AG04450 (cell line): ENCODE measurements at regions not wholly inside any gene's neighbourhood (a gene's known extent, or its start where the extent isn't known, plus 50 kb on each side); places are given as distances from the start of the nearest gene placed in this dataset.

Experiments used
- CTCF ChIA-PET: fragments of 300-600, 350-600 bp; formaldehyde crosslinking; extraction: SDS; loops from one replicate; lab custom pipeline; 2022; ENCODE audit warnings: antibody characterized with exemption, inconsistent platforms; lab: Charles Lee
- POLR2A ChIA-PET: fragments of 350-600 bp; formaldehyde crosslinking; extraction: SDS; loops from one replicate; lab custom pipeline; 2021; ENCODE audit warnings: antibody characterized with exemption, inconsistent platforms; lab: Yijun Ruan, JAX
- DNase-seq: peaks from one replicate; pipeline ENCODE4 v3.0.0-alpha.2; 2011; ENCODE audit warnings: low read depth, low spot score
- H3K27ac ChIP-seq: one replicate; pipeline ENCODE4 v1.5.1; 2012; ENCODE audit warnings: low read depth, low read length, control low read depth
- H3K27me3 ChIP-seq: one replicate; pipeline ENCODE4 v1.6.0; 2012; ENCODE audit warnings: low read length; ENCODE audit not compliant: control insufficient read depth, insufficient read depth
- H3K4me3 ChIP-seq: 2 replicates; pipeline ENCODE4 v1.5.1; 2011; ENCODE audit warnings: mild to moderate bottlenecking, low read depth, low read length, control low read depth
- H3K9me3 ChIP-seq: 2 replicates; pipeline ENCODE4 v1.5.1; 2012; ENCODE audit warnings: low read length; ENCODE audit not compliant: control insufficient read depth, insufficient read depth
- CTCF ChIP-seq: IDR thresholded peaks from 2 replicates; pipeline ENCODE4 v1.5.1; 2011; ENCODE audit warnings: low read depth, low read length, control low read depth, inconsistent platforms

- DNase-seq = no peak
- no peak for TF ChIP-seq CTCF
- H3K9me3 ChIP-seq = no peaks in the 10 kb centered on the region
- no peak overlapping the region for H3K4me3 ChIP-seq
- CTCF ChIA-PET = no interaction called here
- peaks cover 18% of the 10 kb centered on the region for H3K27me3 ChIP-seq
- no peak overlapping the region for H3K27ac ChIP-seq
- POLR2A ChIA-PET = no interaction called here
These were observed 172.0 kb downstream of the DLEU7 start for GRCh38 chr13:50671497-50671850.

- Histone ChIP-seq H3K9me3 (no peaks in the 10 kb centered on the region), H3K27me3 (peaks cover 18% of the 10 kb centered on the region), H3K27ac (no peak overlapping the region), H3K4me3 (no peak overlapping the region)
- CTCF ChIA-PET = no interaction called here
- no peak for TF ChIP-seq CTCF
- DNase-seq = no peak
- POLR2A ChIA-PET = no interaction called here
These were observed 171.5 kb downstream of the DLEU7 start for GRCh38 chr13:50672025-50672424.

GRCh38 chr13:50675651-50676050 is 167.8 kb downstream of the DLEU7 start:
- no peak for TF ChIP-seq CTCF
- peaks cover 4% of the 10 kb centered on the region for H3K27me3 ChIP-seq
- H3K4me3 ChIP-seq = no peak overlapping the region
- no peaks in the 10 kb centered on the region for H3K9me3 ChIP-seq
- no peak overlapping the region for H3K27ac ChIP-seq
- ChIA-PET CTCF (no interaction called here), POLR2A (no interaction called here)
- no peak for DNase-seq

GRCh38 chr13:50676602-50677001 is 166.9 kb downstream of the DLEU7 start:
- CTCF ChIA-PET = no interaction called here
- Histone ChIP-seq H3K4me3 (no peak overlapping the region), H3K27ac (no peak overlapping the region), H3K9me3 (no peaks in the 10 kb centered on the region), H3K27me3 (peaks cover 4% of the 10 kb centered on the region)
- no peak for DNase-seq
- TF ChIP-seq CTCF = no peak
- POLR2A ChIA-PET = no interaction called here

- Histone ChIP-seq H3K9me3 (no peaks in the 10 kb centered on the region), H3K27ac (no peak overlapping the region), H3K27me3 (peaks cover 4% of the 10 kb centered on the region), H3K4me3 (no peak overlapping the region)
- CTCF ChIA-PET = no interaction called here
- POLR2A ChIA-PET = no interaction called here
- no peak for TF ChIP-seq CTCF
- no peak for DNase-seq
These were observed 166.2 kb downstream of the DLEU7 start for GRCh38 chr13:50677258-50677657.
